PC-3 (cell line): ENCODE measurements at regions not wholly inside any gene's neighbourhood (a gene's known extent, or its start where the extent isn't known, plus 50 kb on each side); places are given as distances from the start of the nearest gene placed in this dataset.

Experiments
- EZH2 ChIP-seq: fragments of 300-600 bp; sonication (generic); IDR thresholded peaks from one replicate; pipeline ENCODE4 v1.6.1; 2017; ENCODE audit warnings: antibody characterized with exemption, mild to moderate bottlenecking, low read length; ENCODE audit not compliant: unreplicated experiment
- EZH2phosphoT487 ChIP-seq: fragments of 300-600 bp; sonication (generic); IDR thresholded peaks from 2 replicates; pipeline ENCODE4 v1.6.1; 2018; ENCODE audit warnings: mild to moderate bottlenecking, antibody characterized with exemption, low read length, borderline replicate concordance
- TF ChIP-seq, protein P1 (sequence below): fragments of 300-600 bp; sonication (generic); conservative IDR thresholded peaks from 2 replicates; pipeline ENCODE4 v1.5.1; 2017; ENCODE audit warnings: antibody characterized with exemption, low read depth, mild to moderate bottlenecking, low read length

DNA sequence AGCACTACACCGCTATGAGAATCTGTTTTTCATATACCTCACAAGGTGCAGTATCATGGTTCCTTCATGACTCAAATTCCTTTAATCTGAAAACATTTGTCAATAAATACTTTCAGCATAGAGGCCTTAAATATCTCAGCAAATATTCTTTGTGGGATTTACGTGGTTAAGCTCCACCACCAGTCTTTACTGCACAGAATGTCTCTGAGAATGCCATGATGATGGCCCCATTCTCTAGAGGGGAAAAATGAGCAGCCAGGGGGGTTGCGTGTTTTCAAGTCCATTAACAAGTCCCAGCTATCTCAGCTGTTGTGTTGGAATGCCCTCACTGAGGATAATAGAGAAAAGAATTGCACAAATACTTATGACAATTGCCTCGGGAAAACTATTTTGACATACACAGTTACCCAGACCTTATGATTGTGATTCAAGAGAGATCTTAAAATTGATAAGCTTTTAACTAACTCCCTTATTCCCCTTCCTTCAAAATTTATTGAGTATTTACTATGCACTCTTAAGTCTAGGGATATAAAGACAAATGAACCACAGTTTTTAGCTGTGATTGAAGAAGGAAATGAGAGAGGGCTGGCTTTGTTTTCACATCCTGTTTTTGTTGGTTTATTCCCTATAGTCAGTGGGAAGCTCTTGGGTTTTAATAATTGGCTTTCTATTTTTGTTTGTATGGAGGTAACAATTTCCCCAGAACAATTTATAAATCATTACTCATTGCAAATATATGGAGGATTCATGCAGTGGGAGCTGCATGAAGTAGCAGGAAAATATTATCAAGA is 176.5 kb upstream of the VWC2 start:
- TF ChIP-seq, protein P1, sequence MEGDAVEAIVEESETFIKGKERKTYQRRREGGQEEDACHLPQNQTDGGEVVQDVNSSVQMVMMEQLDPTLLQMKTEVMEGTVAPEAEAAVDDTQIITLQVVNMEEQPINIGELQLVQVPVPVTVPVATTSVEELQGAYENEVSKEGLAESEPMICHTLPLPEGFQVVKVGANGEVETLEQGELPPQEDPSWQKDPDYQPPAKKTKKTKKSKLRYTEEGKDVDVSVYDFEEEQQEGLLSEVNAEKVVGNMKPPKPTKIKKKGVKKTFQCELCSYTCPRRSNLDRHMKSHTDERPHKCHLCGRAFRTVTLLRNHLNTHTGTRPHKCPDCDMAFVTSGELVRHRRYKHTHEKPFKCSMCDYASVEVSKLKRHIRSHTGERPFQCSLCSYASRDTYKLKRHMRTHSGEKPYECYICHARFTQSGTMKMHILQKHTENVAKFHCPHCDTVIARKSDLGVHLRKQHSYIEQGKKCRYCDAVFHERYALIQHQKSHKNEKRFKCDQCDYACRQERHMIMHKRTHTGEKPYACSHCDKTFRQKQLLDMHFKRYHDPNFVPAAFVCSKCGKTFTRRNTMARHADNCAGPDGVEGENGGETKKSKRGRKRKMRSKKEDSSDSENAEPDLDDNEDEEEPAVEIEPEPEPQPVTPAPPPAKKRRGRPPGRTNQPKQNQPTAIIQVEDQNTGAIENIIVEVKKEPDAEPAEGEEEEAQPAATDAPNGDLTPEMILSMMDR, result no peak
- TF ChIP-seq EZH2phosphoT487 (no peak), EZH2 (no peak)
